GM18498 (cell line): ENCODE measurements at regions not wholly inside any gene's neighbourhood (a gene's known extent, or its start where the extent isn't known, plus 50 kb on each side); places are given as distances from the start of the nearest gene placed in this dataset.

Source experiments
- ATAC-seq: cut with Tn5 transposase; IDR thresholded peaks from one replicate; pipeline ENCODE4 v1.9.1; 2021; ENCODE audit warnings: mild to moderate bottlenecking, moderate library complexity; ENCODE audit not compliant: unreplicated experiment

DNA sequence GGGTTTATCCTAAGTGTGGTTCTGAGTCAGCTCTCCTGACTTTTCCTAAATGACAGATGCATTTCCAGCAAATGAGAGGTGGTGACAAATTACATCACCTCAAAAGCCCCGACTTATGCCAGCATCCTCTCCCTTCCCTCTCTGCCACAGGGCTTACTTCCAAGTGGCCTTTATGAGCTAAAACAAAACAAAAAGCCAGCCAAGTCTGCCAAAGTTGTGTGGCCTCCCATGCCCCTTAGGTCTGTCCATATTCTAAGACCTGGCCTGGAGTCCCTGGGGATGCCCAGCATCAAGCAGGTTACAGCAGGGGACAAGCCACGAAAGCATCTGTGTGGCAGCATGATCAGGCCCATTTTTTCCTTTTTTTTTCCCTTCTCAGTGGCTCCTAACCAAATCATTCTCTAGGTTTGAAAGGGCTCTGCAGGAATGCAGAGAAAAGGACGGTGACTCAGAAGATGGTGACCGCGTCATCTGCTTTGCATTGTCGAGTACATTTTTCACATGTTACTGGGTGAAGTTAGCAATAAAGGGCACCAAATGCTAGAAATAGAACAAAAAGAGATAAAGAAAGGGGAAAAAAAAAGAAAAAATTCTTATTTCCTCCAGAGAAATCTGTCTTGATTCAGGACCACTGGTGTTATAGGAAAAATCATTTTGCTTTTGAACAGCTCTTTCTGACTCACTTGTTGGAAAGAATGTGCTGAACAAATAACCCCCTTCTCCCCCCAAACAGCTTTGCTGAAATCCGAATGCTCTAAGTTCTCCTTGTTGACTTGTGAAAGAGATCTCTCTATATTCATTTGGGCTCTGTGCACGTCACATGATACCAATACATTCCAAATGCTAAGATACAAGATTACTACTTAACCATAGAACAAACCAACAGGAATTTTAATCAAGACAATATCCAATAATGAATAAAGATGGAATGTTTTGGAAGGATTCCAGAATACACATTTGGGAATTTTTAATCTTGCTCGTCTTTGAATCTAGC is 178.7 kb downstream of the EN1 start:
- no peak for ATAC-seq

DNA sequence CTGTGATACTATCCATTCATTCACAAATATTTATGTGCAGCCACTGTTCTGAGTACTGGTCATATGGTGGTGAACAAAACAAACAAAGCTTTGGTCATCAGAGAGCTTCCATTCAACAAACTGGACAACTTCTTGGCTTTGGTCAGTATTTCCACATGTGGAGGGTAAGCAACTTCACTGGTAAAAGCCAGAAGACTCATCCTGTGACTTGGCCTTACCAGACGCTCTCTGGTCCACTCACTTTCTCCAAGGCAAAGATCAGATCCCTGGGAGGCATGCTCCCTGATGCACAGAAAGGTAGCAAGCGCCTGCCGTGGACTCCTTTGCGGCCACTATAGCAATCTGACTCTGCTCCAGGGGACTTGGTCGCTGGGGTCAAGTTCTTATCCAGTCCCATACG is 179.5 kb downstream of the EN1 start:
- ATAC-seq = no peak

DNA sequence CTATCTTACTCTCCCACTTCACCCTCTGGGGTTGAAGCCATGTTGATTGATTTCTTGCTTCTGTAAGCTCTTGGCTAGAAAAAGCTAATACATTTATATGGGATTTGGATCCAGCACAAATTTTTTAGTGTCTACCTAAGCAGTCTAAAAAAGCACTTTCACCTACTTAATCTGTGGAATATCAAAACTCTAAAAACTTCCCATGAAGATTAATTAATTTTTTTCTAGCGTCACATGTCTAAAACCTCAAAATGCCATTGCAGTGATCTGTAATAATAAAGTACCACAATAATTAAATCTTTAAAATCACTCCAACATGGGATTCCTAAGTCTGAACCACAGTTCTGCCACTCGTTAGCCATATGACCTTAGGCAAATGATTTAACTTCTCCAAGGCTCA is 180.1 kb downstream of the EN1 start:
- no peak for ATAC-seq

DNA sequence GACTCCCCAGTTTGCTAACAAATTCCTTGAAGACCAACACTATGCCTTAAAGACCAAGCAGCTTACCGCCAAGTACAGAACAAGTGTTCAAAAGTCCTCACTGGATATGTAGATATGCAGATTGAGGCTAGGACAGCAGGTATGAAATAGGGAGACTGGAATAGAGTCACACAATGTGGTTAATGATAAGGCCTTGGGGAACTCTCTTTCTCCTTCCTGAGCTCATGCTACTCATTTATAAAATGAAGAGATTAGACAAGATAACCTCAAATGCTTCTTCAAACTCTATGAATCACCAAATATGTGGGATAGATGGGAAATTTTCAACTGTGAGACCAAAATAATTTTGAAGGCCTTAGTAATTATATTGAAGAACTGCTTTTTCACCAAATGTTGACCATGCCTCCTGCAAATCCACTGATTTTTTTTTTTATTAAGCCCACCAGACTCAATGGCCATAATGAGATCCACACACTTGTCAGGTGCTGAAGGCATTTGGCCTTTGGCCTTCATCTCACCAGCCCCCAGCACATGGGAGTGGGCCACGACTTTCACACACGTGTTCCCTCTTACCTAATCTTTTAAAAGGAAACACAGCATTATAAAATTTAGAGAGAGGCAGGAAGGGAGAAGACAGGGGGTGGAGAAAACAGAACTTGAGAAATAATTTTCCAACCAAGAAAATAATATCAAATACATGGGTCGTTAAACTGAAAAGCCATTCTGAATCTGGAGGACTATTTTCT is 181.5 kb downstream of the EN1 start:
- no peak for ATAC-seq

DNA sequence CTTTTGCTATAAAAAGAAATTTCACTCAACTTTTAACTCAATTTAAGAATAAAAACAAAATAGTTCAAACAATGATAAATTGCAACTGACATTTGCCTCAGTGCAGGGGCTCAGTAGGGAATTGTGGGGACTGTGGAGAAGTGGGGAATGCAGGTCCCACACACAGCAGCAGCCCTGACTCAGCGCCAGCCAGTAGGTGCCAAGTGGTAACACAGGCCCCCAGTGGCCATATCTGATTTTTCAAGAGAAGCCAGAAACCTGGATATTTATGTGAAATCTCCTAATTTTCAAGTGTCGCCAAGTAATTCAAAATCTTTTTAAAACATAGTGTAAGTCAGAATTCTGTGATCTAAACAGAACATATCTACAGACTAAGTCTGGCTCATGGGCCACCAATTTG is 186.3 kb downstream of the EN1 start:
- ATAC-seq = no peak

DNA sequence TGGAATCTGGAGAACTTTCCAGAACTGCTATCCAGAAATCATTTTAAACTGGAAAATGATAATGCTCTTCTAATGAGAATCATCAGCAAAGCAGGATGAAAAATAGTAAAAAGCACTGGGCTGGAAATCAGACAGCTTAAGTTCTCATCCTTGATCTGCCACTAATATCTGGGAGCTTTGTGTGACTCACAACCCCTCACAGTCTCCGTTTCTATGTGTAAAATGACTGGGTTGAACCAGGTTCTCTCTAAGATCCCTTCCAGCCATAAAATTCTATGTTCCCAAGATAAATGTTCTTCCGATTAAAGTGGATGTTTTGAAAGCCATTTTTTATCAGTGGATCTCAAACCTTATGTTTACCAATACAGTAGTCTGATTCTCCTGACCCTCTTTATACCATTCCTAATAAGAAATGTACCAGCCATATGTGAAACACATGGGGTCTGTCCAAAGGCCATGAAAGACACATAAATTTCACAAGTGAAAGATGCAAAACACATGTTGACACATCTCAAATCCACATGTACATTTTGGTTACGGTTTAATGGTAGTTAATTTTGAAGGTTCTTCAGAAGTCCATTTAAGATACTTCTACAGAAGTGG is 188.8 kb downstream of the EN1 start:
- ATAC-seq = no peak

DNA sequence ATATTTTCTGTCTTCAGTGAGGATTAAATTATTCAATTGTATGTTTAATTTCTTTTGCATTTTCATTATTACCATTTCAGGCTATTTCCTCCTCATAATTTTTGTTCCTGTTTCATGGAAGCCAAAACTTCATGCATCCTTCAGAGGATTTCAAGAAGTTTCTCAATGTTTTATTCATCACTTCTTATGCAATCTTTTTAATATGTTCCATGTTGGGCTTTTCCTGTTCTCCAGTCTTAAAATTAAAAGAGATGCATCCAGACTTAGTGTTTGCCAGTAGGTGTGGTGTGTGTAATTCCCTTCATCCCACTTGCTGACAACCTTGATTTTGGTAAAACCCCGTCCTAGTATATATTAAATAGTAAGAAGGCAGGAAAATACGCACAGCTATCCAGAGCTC is 190.0 kb downstream of the EN1 start:
- no peak for ATAC-seq

DNA sequence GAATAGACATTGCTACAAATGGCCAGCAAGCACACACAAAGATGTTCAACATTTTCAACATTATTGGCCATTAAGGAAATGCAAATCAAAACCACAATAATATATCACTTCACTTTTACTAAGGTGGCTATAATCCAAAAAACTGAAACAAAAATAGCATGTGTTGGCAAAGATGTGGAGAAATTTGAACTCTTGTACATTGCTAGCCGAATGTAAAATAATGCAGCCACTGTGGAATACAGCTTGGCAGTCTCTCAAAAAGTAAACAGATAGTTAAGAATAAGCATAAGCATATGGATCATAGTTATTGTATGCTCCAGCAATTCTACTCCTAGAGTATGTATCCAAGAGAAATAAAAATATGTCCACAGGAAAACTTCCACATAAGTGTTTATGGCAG is 192.5 kb downstream of the EN1 start:
- ATAC-seq = no peak

DNA sequence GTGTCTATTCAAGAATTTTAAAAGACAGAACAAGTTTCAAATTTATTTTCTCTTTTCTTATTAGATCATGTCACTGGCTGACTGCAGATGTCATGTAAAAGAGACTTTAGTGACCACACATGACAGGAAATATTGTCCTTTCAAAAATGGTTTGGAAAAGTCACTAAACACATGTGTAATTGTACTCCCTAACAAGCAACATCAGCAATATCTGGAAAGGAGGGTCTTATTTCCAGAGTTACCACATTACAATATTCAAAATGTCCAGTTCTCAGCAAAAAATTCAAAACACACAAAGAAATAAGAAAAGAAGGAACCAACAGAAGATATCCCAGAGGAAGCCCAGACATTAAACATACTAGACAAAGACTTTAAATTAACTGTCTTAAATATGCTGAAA is 197.1 kb downstream of the EN1 start:
- ATAC-seq = no peak

DNA sequence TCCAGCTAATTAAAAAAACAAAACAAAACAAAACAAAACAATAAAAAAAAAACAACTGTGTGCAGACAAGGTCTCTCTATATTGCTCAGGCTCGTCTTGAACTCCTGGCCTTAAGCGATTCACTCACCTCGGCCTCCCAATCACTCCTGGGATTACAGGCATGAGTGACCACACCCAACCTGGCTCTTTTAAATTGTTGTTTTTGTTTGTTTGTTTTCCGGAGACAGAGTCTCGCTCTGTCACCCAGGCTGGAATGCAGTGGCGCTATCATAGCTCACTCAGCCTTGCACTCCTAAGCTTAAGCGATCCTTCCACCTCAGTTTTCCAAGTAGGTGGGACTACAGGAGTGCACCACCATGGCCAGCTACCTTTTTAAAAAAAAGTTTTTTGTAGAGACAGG is 201.6 kb downstream of the EN1 start:
- no peak for ATAC-seq

DNA sequence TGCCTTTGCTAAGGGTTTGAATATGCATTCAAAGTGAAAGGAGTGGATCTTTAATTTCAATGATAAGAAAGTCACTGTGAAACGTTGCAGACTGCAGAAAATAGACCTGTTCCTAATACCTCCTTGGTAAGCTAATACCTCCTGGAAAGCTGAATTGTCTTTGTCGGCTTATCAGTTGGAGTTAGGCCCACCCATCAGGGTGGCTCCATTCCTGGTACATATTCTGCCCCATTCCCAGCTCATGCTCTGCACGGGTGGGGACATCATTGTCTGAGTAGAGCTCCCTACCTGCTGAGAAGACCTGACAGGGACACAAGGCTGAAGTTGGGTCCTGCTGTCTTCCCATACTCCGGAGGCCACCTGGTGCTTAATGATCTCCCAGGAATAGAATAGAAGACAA is 203.3 kb downstream of the EN1 start:
- ATAC-seq = no peak

DNA sequence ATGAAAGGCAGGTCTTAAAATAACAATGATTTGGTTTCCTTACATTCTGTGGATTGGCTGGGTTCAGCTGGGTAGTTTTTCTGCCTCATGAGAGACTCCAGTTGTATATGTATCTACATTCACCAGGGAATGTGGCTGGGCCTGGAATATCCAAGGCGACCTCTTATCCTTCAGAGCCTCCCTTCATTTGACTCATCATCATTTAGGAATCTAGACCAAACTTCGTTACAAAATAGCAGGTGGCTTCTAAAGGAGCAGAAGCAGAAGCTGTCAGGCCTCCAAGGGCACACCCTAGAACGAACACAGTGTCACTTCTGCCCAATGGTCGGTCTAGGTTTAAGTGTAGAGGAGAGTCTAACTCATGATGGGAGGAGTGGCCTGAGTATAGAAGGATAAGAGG is 204.2 kb downstream of the EN1 start:
- ATAC-seq = no peak

DNA sequence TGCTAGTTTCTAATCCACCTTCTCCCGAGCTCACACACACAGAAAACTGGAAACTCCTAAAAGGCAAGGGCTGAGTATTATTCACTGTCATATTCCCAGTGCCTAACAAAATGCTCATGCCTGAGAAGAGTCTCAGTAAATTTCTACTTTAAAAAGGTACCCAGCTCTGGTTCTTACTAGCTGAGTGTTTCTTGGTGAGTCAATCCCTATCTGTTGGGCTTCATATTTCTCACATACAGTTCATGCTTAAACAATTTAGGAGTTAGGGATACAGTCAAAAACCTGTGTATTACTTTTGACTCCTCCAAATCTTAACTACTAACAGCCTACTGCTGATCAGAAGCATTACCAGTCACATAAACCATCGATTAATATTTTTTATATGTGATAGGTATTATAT is 204.9 kb downstream of the EN1 start:
- ATAC-seq = no peak

DNA sequence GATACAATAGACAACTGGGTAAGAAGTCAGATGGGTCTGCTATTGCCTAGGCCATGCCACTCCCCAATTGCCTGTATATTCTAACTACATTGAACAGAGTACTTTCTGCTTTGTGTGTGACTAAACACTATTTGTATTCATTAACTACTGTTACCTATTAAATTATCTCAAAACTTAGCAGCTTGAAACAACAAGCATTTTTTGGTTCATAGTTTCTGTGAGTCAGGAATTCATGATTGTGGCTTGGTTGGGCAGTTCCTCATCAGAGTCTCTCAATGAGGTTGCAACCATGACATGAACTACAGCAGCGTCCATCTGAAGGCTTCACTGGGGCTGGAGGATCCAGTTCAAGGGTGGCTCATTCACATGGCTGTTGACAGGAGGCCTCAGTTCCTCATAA is 205.7 kb downstream of the EN1 start:
- ATAC-seq = no peak

DNA sequence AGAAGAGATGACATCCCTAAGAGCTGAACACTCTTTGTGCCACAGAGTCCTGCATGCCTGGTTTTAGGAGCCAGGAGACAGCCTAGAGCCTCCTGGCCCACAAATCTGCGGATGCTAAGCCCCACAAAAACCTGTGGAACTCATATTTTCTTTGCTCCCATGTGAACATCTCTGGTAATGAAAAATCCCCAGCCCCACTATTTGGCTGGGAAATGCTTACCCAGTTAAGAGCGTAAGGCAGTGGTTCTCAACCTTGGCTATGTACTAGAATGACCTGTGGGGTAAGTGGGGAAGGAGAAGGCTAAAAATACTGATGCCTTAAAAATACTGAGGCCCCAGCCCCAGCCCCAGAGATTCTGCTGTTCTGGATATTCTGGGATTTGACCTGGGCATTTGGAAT is 208.1 kb downstream of the EN1 start:
- no peak for ATAC-seq

DNA sequence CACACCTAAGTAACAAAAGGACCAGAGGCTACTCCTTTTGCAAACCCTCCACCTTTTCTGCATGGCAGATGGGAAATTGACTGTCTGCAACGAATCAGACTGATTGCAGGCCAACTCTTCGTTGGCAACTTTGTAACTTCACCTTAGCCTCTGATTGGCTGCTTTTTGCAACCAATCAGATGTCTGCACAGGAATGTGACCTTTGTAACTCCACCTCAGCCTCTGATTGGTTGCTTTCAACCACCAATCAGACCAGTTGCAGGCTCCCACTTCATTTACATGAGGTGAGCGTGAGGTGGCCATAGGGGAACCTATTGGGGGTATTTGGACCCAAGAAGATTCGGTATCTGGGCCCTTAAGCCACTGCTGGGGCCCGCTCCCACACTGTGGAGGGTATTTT is 209.0 kb downstream of the EN1 start:
- no peak for ATAC-seq

DNA sequence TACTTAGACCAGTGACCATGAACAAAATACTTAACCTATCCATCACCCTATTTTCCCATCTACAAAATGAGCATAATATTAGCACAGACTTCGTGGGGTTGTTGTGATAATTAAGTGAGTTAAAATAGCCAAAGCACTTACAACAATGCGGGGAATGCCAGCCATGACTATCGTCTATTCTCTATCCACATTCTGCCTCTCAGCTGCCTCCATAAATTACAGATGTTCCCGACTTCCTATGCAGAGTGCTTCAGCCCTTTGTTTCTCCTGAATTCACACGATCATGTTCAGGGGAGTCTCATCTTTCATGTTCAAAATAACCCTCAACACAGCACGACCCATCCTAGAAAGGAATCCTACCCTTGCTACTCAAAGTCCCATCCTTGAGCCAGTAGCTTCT is 211.6 kb downstream of the EN1 start:
- ATAC-seq = no peak

DNA sequence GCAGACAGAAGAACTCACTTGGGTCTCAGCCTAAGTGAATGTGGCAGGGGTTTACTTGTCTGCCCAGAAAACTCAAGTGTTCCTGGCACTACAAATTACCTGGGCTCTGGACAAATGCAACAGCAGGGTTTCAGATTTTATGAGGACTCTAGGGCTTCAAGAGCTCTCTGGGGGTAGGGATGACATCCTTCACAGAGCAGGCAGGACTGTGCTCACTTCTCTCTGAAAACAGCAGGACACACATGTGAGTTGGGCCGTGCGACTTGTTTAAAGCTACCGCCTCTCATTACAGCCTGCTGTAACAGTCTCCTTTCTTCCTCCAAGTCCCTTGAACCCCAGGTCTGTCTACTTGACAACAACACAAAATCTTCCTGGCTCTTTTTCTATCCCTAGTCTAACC is 212.6 kb downstream of the EN1 start:
- no peak for ATAC-seq

DNA sequence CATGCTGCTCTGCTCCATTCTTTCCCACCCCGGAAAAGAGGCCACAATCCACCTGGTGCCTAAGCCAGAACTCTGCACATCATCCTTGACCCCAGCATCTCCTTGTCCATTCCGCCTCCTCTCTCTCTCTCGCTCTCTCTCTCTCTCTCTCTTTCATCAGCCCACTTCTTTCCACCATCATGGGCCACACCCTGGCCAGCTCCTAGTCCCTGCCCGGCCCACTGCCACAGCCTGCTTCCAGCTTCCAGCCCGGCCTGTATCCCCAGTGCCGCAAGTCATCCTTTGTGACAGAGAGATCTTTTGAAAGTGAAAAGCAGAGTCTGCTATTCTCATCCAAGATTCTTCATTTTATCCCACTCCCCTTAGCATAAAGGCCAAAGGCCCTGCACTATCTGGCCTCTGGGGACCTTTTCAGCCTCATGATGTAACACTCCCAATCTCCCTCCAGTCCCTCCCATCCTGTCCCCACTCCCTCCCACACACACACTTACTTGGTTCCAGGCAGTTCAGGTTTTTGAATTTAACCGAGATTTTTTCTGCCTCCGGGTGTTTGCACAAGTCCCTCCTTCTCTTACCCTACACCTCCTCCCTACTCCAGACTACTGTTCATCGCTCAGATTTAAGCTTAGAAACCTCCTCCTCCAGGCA is 214.0 kb downstream of the EN1 start:
- ATAC-seq = no peak

DNA sequence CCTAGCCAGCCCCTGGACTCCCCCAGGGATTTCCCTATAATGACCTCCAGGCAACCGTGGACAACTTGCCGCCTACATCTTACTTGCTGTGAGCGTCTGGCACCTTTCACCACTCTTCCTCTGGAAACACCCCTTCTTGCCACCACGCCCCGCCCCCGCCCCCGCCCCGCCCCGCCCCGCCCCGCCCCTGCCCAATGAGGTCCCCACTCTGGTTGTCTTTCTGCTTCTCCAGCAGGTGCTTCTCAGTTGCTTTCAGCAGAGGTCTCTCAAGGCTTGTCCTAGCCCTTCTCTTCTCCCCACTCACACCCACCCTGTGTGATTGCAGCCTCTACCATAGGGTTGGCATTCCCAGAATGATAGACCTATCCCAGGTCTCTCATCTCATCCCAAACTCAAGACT is 214.5 kb downstream of the EN1 start:
- ATAC-seq = no peak

DNA sequence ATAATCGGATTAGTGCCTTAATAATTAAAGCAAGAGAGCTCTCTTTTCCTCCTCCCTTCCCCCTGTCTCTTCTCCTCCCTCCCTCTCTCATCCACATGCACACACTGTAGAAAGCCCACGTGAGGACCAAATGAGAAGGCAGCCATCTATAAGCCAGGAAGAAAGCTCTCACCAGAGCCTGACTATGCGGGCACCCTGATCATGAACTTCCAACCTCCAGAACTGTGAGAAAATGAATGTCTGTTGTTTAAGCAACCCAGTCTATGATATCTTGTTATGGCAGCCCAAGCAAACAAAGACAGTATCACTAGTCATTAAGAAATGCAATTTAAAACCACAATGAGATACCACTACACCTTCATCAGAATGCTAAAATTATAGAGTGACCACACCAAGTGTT is 220.3 kb downstream of the EN1 start:
- no peak for ATAC-seq
